ENCODE measurements at regions not wholly inside any gene's neighbourhood (a gene's known extent, or its start where the extent isn't known, plus 50 kb on each side); places are given as distances from the start of the nearest gene placed in this dataset.

GRCh38 chr1:10899490-10900250 is 103.2 kb upstream of the CASZ1 start:
- no peak for TF ChIP-seq CTCF (IDR thresholded peaks at IDR 0.05; ENCODE audit: insufficient read depth, low read length, poor library complexity, severe bottlenecking)
- Histone ChIP-seq H3K4me3 (replicated peaks; ENCODE audit: low read depth, low read length) (no peak overlapping the region), H3K27me3 (replicated peaks; ENCODE audit: control insufficient read depth, insufficient read depth, low read length) (peaks cover 2% of the 10 kb centered on the region; the same call in 1 of the 2 replicates), H3K36me3 (ENCODE audit: control insufficient read depth, insufficient read depth, low read length) (no peaks in the 10 kb centered on the region)
- DNase-seq (ENCODE audit: extremely low read depth, insufficient read length) = no peak

- Histone ChIP-seq H3K27me3 (replicated peaks; ENCODE audit: control insufficient read depth, insufficient read depth, low read length) (peaks cover 2% of the 10 kb centered on the region; the same call in 1 of the 2 replicates), H3K36me3 (ENCODE audit: control insufficient read depth, insufficient read depth, low read length) (no peaks in the 10 kb centered on the region), H3K4me3 (replicated peaks; ENCODE audit: low read depth, low read length) (no peak overlapping the region)
- no peak for DNase-seq (ENCODE audit: extremely low read depth, insufficient read length)
- TF ChIP-seq CTCF (IDR thresholded peaks at IDR 0.05; ENCODE audit: insufficient read depth, low read length, poor library complexity, severe bottlenecking) = no peak
Observed at GRCh38 chr1:10900251-10900651, 103.8 kb upstream of the CASZ1 start.

GRCh38 chr1:10900691-10901090 is 104.2 kb upstream of the CASZ1 start:
- Histone ChIP-seq H3K4me3 (replicated peaks; ENCODE audit: low read depth, low read length) (no peak overlapping the region), H3K27me3 (replicated peaks; ENCODE audit: control insufficient read depth, insufficient read depth, low read length) (peaks cover 2% of the 10 kb centered on the region; the same call in 1 of the 2 replicates), H3K36me3 (ENCODE audit: control insufficient read depth, insufficient read depth, low read length) (no peaks in the 10 kb centered on the region)
- no peak for TF ChIP-seq CTCF (IDR thresholded peaks at IDR 0.05; ENCODE audit: insufficient read depth, low read length, poor library complexity, severe bottlenecking)
- no peak for DNase-seq (ENCODE audit: extremely low read depth, insufficient read length)

- no peak overlapping the region for H3K4me3 ChIP-seq (replicated peaks; ENCODE audit: low read depth, low read length)
- TF ChIP-seq CTCF (IDR thresholded peaks at IDR 0.05; ENCODE audit: insufficient read depth, low read length, poor library complexity, severe bottlenecking) = no peak
- no peak for DNase-seq (ENCODE audit: extremely low read depth, insufficient read length)
- H3K36me3 ChIP-seq (ENCODE audit: control insufficient read depth, insufficient read depth, low read length) = no peaks in the 10 kb centered on the region
- peaks cover 2% of the 10 kb centered on the region; the same call in 1 of the 2 replicates for H3K27me3 ChIP-seq (replicated peaks; ENCODE audit: control insufficient read depth, insufficient read depth, low read length)
Observed at GRCh38 chr1:10901091-10901890, 104.8 kb upstream of the CASZ1 start.

GRCh38 chr1:10901891-10902805 is 105.7 kb upstream of the CASZ1 start:
- TF ChIP-seq CTCF (IDR thresholded peaks at IDR 0.05; ENCODE audit: insufficient read depth, low read length, poor library complexity, severe bottlenecking) = no peak
- H3K36me3 ChIP-seq (ENCODE audit: control insufficient read depth, insufficient read depth, low read length) = no peaks in the 10 kb centered on the region
- H3K27me3 ChIP-seq (replicated peaks; ENCODE audit: control insufficient read depth, insufficient read depth, low read length) = peaks cover 5% of the 10 kb centered on the region
- no peak overlapping the region for H3K4me3 ChIP-seq (replicated peaks; ENCODE audit: low read depth, low read length)
- DNase-seq (ENCODE audit: extremely low read depth, insufficient read length) = no peak
